SK-N-SH (cell line): ENCODE measurements at regions not wholly inside any gene's neighbourhood (a gene's known extent, or its start where the extent isn't known, plus 50 kb on each side); places are given as distances from the start of the nearest gene placed in this dataset.

Experiments used
- CTCF ChIA-PET: fragments of 300-600, 350-600 bp; formaldehyde crosslinking; extraction: SDS; loops from one replicate; lab custom pipeline; 2021; lab: Yijun Ruan, JAX
- POLR2A ChIA-PET: fragments of 350-600 bp; sonication (Branson Sonifier 250); formaldehyde crosslinking; extraction: SDS; loops from one replicate; lab custom pipeline; 2020; ENCODE audit warnings: antibody characterized with exemption, inconsistent platforms; lab: Yijun Ruan, JAX
- DNase-seq: peaks from one replicate; pipeline ENCODE4 v3.0.0; 2012
- H2AFZ ChIP-seq: fragments of 200-600 bp; sonication (generic); 2 replicates; pipeline ENCODE4 v1.8.1; 2016; ENCODE audit warnings: antibody characterized with exemption, mild to moderate bottlenecking, low read depth
- H3F3A ChIP-seq: fragments of 200-600 bp; sonication (generic); replicated peaks from 2 replicates; pipeline ENCODE3; 2016; ENCODE audit warnings: antibody characterized with exemption, mild to moderate bottlenecking; ENCODE audit not compliant: insufficient read depth
- H3K27ac ChIP-seq, 2 experiments: fragments of 200-500 bp in 1 of 2; fragments of 200-600 bp in 1 of 2; sonication (Bioruptor generic) in 1 of 2; sonication (generic), shearing (Covaris generic) in 1 of 2; 2 replicates each; pipeline versions ENCODE4 v1.5.1 to v1.6.1; 2014 to 2016; ENCODE audit warnings: low read depth in 2 of 2, inconsistent platforms in 1 of 2, low read length in 1 of 2, mild to moderate bottlenecking in 1 of 2, mixed read lengths in 1 of 2
- H3K27me3 ChIP-seq: fragments of 200-600 bp; sonication (generic), shearing (Covaris generic); 2 replicates; pipeline ENCODE4 v1.6.1; 2016; ENCODE audit warnings: mixed run types; ENCODE audit not compliant: insufficient read depth
- H3K36me3 ChIP-seq, 2 experiments: fragments of 200-500 bp in 1 of 2; fragments of 200-600 bp in 1 of 2; sonication (Bioruptor generic) in 1 of 2; sonication (generic) in 1 of 2; replicated peaks in 1 of 2; 2 replicates each; pipeline versions ENCODE3 to v1.5.1; 2014 to 2016; ENCODE audit warnings: low read length in 1 of 2, mild to moderate bottlenecking in 1 of 2; ENCODE audit not compliant: insufficient read depth in 2 of 2, control insufficient read depth in 1 of 2
- H3K4me1 ChIP-seq, 2 experiments: fragments of 200-500 bp in 1 of 2; fragments of 200-600 bp in 1 of 2; sonication (Bioruptor generic) in 1 of 2; sonication (generic), shearing (Covaris generic) in 1 of 2; 2 replicates each; pipeline versions ENCODE4 v1.5.1 to v1.6.1; 2014 to 2016; ENCODE audit warnings: low read depth in 1 of 2, low read length in 1 of 2, mixed run types in 1 of 2; ENCODE audit not compliant: insufficient read depth in 2 of 2, control insufficient read depth in 1 of 2
- H3K4me2 ChIP-seq: fragments of 200-600 bp; sonication (generic), shearing (Covaris generic); 2 replicates; pipeline ENCODE4 v1.6.1; 2017; ENCODE audit warnings: mixed run types
- H3K4me3 ChIP-seq, 2 experiments: fragments of 200-500 bp in 1 of 2; fragments of 200-600 bp in 1 of 2; sonication (Bioruptor generic) in 1 of 2; sonication (generic), shearing (Covaris generic) in 1 of 2; 2 replicates each; pipeline versions ENCODE4 v1.5.1 to v1.8.1; 2014 to 2016; ENCODE audit warnings: low read depth in 2 of 2, inconsistent platforms in 1 of 2, low read length in 1 of 2, mild to moderate bottlenecking in 1 of 2, mixed read lengths in 1 of 2, moderate library complexity in 1 of 2
- H3K79me2 ChIP-seq: fragments of 200-600 bp; sonication (generic); 2 replicates; pipeline ENCODE4 v1.8.1; 2017; ENCODE audit warnings: mild to moderate bottlenecking; ENCODE audit not compliant: insufficient read depth
- H3K9ac ChIP-seq: fragments of 200-600 bp; sonication (generic); 2 replicates; pipeline ENCODE4 v1.6.1; 2017; ENCODE audit warnings: mixed run types
- H3K9me2 ChIP-seq: fragments of 200-600 bp; sonication (generic); 2 replicates; pipeline ENCODE4 v1.6.1; 2017; ENCODE audit warnings: mixed run types
- H3K9me3 ChIP-seq: fragments of 200-600 bp; sonication (generic); 2 replicates; pipeline ENCODE4 v1.6.1; 2017; ENCODE audit warnings: mixed run types, mild to moderate bottlenecking, moderate library complexity
- H4K20me1 ChIP-seq: fragments of 200-600 bp; sonication (generic); 2 replicates; pipeline ENCODE4 v1.6.1; 2017; ENCODE audit warnings: mild to moderate bottlenecking, mixed run types; ENCODE audit not compliant: insufficient read depth
- ELF1 ChIP-seq: IDR thresholded peaks from 2 replicates; pipeline ENCODE4 v1.4.0; 2012
- FOXM1 ChIP-seq: IDR thresholded peaks from 2 replicates; pipeline ENCODE4 v1.4.0; 2012; ENCODE audit warnings: low read depth, mild to moderate bottlenecking
- GATA2 ChIP-seq: sonication (generic); formaldehyde crosslinking; IDR thresholded peaks from 2 replicates; pipeline ENCODE4 v1.5.0; 2020; ENCODE audit warnings: mild to moderate bottlenecking, missing genetic modification reagents
- JUND ChIP-seq: IDR thresholded peaks from 2 replicates; pipeline ENCODE4 v1.4.0; 2012
- MAX ChIP-seq: IDR thresholded peaks from 2 replicates; pipeline ENCODE4 v1.4.0; 2012; ENCODE audit warnings: low read depth
- MEF2A ChIP-seq: IDR thresholded peaks from 2 replicates; pipeline ENCODE4 v1.4.0; 2012; ENCODE audit warnings: low read depth, borderline replicate concordance
- MXI1 ChIP-seq: IDR thresholded peaks from 2 replicates; pipeline ENCODE4 v1.6.1; 2012; ENCODE audit warnings: mild to moderate bottlenecking, low read depth, low read length, improper control_type of control experiment
- NFIC ChIP-seq: IDR thresholded peaks from 2 replicates; pipeline ENCODE4 v1.4.0; 2012; ENCODE audit warnings: borderline replicate concordance
- NRF1 ChIP-seq: IDR thresholded peaks from 2 replicates; pipeline ENCODE4 v1.6.1; 2012; ENCODE audit warnings: low read depth, mild to moderate bottlenecking, low read length
- POLR2AphosphoS5 ChIP-seq: IDR thresholded peaks from 2 replicates; pipeline ENCODE4 v1.6.1; 2012; ENCODE audit warnings: low read depth, low read length
- RAD21 ChIP-seq: IDR thresholded peaks from 2 replicates; pipeline ENCODE4 v1.6.1; 2012; ENCODE audit warnings: mild to moderate bottlenecking, low read length
- RCOR1 ChIP-seq: fragments of 150-350 bp; IDR thresholded peaks from 2 replicates; pipeline ENCODE4 v1.6.1; 2017; ENCODE audit warnings: antibody characterized with exemption, low read length
- SIN3A ChIP-seq: IDR thresholded peaks from 2 replicates; pipeline ENCODE4 v1.6.1; 2012; ENCODE audit warnings: low read depth, mild to moderate bottlenecking, low read length, moderate library complexity, borderline replicate concordance
- TAF1 ChIP-seq: IDR thresholded peaks from 2 replicates; pipeline ENCODE4 v1.6.1; 2012; ENCODE audit warnings: low read depth, mild to moderate bottlenecking, low read length, moderate library complexity, borderline replicate concordance
- TCF12 ChIP-seq: IDR thresholded peaks from 2 replicates; pipeline ENCODE4 v1.4.0; 2012
- USF1 ChIP-seq: IDR thresholded peaks from 2 replicates; pipeline ENCODE4 v1.4.0; 2012; ENCODE audit warnings: low read depth, borderline replicate concordance
- USF2 ChIP-seq: fragments of 150-350 bp; IDR thresholded peaks from 2 replicates; pipeline ENCODE4 v1.6.1; 2017; ENCODE audit warnings: antibody characterized with exemption, low read length, low read depth, borderline replicate concordance
- YY1 ChIP-seq: IDR thresholded peaks from 2 replicates; pipeline ENCODE4 v1.4.0; 2012; ENCODE audit warnings: low read depth, mild to moderate bottlenecking
- WGBS: methylation state at CpG from one replicate; pipeline ENCODE4 v1.1.6; 2017; ENCODE audit warnings: low lambda C conversion rate; 5-methylcytosine and 5-hydroxymethylcytosine counted together
- TF ChIP-seq, protein P1 (sequence below): IDR thresholded peaks from 2 replicates; pipeline ENCODE4 v1.4.0; 2012; ENCODE audit warnings: low read depth, borderline replicate concordance
- TF ChIP-seq, protein P2 (sequence below): IDR thresholded peaks from 2 replicates; pipeline ENCODE4; 2012

GRCh38 chrX:15157624-15158023 is 112.3 kb downstream of the ASB9 start:
- no peak overlapping the region for H3K27ac ChIP-seq
- CTCF ChIA-PET = interaction anchor here (1.2 to 2.3 kb wide), 2 partner anchors 14 to 85 kb away, joined by 3 to 11 read pairs; no protein-coding TSS in a partner anchor

More at GRCh38 chrX:15157624-15158023, 112.3 kb downstream of the ASB9 start:
- H4K20me1 ChIP-seq = no peaks in the 10 kb centered on the region
- POLR2A ChIA-PET = no interaction called here
- no peak overlapping the region for H3K4me2 ChIP-seq
- H3K9me3 ChIP-seq = no peaks in the 10 kb centered on the region
- H3K4me1 ChIP-seq = no peaks in the 10 kb centered on the region
- no peaks in the 10 kb centered on the region for H3K36me3 ChIP-seq
- H3K79me2 ChIP-seq = no peaks in the 10 kb centered on the region
- DNase-seq = no peak
- no peak overlapping the region for H3K9ac ChIP-seq
- no peak for TF ChIP-seq JUND
- TF ChIP-seq GATA2 = no peak
- TF ChIP-seq NFIC = no peak
- no peak for TF ChIP-seq FOXM1
- TF ChIP-seq TAF1 = no peak
- no peak for TF ChIP-seq USF2
- TF ChIP-seq, protein P1, sequence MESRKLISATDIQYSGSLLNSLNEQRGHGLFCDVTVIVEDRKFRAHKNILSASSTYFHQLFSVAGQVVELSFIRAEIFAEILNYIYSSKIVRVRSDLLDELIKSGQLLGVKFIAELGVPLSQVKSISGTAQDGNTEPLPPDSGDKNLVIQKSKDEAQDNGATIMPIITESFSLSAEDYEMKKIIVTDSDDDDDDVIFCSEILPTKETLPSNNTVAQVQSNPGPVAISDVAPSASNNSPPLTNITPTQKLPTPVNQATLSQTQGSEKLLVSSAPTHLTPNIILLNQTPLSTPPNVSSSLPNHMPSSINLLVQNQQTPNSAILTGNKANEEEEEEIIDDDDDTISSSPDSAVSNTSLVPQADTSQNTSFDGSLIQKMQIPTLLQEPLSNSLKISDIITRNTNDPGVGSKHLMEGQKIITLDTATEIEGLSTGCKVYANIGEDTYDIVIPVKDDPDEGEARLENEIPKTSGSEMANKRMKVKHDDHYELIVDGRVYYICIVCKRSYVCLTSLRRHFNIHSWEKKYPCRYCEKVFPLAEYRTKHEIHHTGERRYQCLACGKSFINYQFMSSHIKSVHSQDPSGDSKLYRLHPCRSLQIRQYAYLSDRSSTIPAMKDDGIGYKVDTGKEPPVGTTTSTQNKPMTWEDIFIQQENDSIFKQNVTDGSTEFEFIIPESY = no peak
- TF ChIP-seq RCOR1 = no peak
- TF ChIP-seq, protein P2, sequence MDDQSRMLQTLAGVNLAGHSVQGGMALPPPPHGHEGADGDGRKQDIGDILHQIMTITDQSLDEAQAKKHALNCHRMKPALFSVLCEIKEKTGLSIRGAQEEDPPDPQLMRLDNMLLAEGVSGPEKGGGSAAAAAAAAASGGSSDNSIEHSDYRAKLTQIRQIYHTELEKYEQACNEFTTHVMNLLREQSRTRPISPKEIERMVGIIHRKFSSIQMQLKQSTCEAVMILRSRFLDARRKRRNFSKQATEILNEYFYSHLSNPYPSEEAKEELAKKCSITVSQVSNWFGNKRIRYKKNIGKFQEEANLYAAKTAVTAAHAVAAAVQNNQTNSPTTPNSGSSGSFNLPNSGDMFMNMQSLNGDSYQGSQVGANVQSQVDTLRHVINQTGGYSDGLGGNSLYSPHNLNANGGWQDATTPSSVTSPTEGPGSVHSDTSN = no peak
- no peak for TF ChIP-seq ELF1
- TF ChIP-seq SIN3A = no peak
- TF ChIP-seq MEF2A = no peak
- TF ChIP-seq NRF1 = no peak
- TF ChIP-seq MXI1 = no peak
- TF ChIP-seq MAX = no peak
- TF ChIP-seq USF1 = no peak
- TF ChIP-seq RAD21 = no peak
- TF ChIP-seq TCF12 = no peak
- TF ChIP-seq POLR2AphosphoS5 = no peak
- no peak for TF ChIP-seq YY1
- H3F3A ChIP-seq = no peaks in the 10 kb centered on the region
- WGBS = 24% methylated on average over 2 of the region's 2 CpGs
- no peak overlapping the region for H3K4me3 ChIP-seq
- H2AFZ ChIP-seq = no peak overlapping the region
- H3K9me2 ChIP-seq = no peaks in the 10 kb centered on the region
- no peaks in the 10 kb centered on the region for H3K27me3 ChIP-seq
